Suprapubic skin (tissue), 4 donors: ENCODE measurements at regions not wholly inside any gene's neighbourhood (a gene's known extent, or its start where the extent isn't known, plus 50 kb on each side); places are given as distances from the start of the nearest gene placed in this dataset.
A peak's percentile ranks its signal among the peaks of the same experiment; 100 is the strongest.

Experiments
- DNase-seq, 2 donors: peaks; one replicate each; pipeline ENCODE4 v3.0.0-alpha.2; 2019; ENCODE audit warnings: low spot score in 2 of 2
- H3K27ac ChIP-seq: fragments of 200-600 bp; sonication (generic); one replicate; pipeline ENCODE4 v1.5.1; 2019
- H3K27me3 ChIP-seq: fragments of 200-600 bp; sonication (generic); one replicate; pipeline ENCODE4 v1.5.1; 2019
- H3K36me3 ChIP-seq: fragments of 200-600 bp; sonication (generic); one replicate; pipeline ENCODE4 v1.5.1; 2019
- H3K4me1 ChIP-seq: fragments of 200-600 bp; sonication (generic); one replicate; pipeline ENCODE4 v1.5.1; 2019
- H3K4me3 ChIP-seq: fragments of 200-600 bp; sonication (generic); one replicate; pipeline ENCODE4 v1.5.1; 2019; ENCODE audit warnings: mild to moderate bottlenecking
- H3K9me3 ChIP-seq: fragments of 200-600 bp; sonication (generic); one replicate; pipeline ENCODE4 v1.5.1; 2019
- CTCF ChIP-seq, 2 donors: fragments of 200-600 bp in 1 of 2; fragments of 450-650 bp in 1 of 2; sonication (generic) in 1 of 2; IDR thresholded peaks; one replicate each; pipeline ENCODE4 v1.5.1; 2016 to 2019; ENCODE audit warnings: antibody characterized with exemption in 2 of 2, mild to moderate bottlenecking in 1 of 2, moderate library complexity in 1 of 2
- EP300 ChIP-seq: sonication (generic); formaldehyde crosslinking; IDR thresholded peaks from one replicate; pipeline ENCODE4 v1.6.1; 2017; ENCODE audit warnings: antibody characterized with exemption
- POLR2A ChIP-seq, 2 donors: fragments of 450-650 bp; IDR thresholded peaks; one replicate each; pipeline ENCODE4 v1.6.1; 2017; ENCODE audit warnings: antibody characterized with exemption in 2 of 2, mild to moderate bottlenecking in 2 of 2, moderate library complexity in 2 of 2
- POLR2AphosphoS5 ChIP-seq, 3 donors: sonication (generic); formaldehyde crosslinking; IDR thresholded peaks; one replicate each; pipeline ENCODE4 v1.6.1; 2017; ENCODE audit warnings: antibody characterized with exemption in 3 of 3
- whole genome bisulfite sequencing: methylation state at CpG from one replicate; pipeline ENCODE4 v1.1.5; 2018; 5-methylcytosine and 5-hydroxymethylcytosine counted together

DNA sequence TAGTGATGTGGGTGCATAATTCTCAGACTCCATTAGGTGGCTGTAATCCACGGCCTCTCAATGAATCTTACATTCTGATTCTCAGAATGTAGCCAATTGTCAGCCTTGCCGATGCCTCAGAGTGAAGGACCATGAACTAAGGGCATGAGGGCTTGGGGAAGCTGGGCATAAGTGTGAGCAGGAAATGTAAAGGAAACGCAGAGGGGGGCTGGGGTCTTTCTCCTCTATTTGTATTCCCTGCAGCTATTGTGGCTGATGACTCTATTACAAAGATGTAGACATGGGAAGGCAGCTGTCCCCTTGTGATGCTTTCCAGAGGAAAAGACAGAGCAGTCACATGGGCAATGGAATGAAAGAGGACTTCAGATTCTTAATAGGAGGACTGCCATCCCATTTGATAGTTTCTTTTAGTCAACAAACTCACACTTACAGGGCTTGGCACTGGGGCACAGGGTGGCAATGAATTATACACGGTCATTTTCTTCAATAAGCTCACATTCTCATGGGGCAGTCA is 353.2 kb upstream of the PKDCC start:
- Histone ChIP-seq H3K4me1 (peaks cover 9% of the 10 kb centered on the region), H3K4me3 (no peak overlapping the region), H3K36me3 (no peaks in the 10 kb centered on the region), H3K27me3 (peaks cover 2% of the 10 kb centered on the region), H3K9me3 (no peaks in the 10 kb centered on the region), H3K27ac (no peak overlapping the region)
- 69% methylated on average over 4 of the region's 4 CpGs for WGBS
- no peak for DNase-seq
- no peak for TF ChIP-seq POLR2AphosphoS5 (IDR thresholded peaks at IDR 0.05)
- no peak for TF ChIP-seq EP300
- no peak for TF ChIP-seq POLR2A (IDR thresholded peaks at IDR 0.05)
- TF ChIP-seq CTCF (IDR thresholded peaks at IDR 0.05), result no peak

DNA sequence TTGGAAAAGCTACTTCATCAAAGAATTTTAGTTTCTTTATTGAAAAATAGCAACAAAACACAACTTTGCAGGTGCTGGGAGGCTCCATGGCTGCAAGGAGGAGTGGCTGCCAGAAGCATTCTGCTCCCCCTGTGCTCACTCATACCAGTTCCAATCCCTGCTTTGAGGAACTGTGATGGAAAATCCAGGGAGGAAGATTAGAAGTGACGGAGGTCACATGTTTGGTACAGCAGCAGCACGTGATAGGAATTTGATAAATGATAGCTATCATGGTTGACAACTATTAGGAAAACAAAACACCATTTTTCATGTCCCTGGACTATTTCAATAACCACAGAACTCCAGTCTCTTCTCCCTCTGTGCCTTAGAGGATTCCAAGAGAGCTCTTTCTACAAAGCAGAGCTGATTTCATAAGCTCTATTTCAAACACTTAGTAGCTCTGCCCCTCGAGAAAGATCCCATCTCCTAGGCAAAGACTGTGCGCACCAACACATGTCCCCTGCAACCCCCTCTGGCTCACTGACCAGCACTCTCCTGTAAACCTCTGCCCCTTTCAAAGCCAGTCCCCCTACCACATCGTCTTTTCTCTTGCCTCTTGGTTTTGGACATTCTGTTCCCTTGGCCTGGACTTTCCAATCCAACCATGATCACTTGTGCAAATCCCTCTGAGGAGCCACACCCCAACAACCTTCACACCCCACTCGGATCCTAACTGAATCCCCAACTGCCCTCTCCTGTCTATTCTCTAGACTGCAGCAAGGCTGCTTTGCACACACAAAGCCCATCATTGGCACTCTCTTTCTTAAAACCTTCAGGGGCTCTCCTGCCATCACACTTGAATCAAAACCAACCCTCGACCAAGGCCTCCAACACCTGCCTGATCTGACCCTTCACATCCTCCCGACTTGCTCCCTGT is 352.4 kb upstream of the PKDCC start:
- no peaks in the 10 kb centered on the region for H3K36me3 ChIP-seq
- H3K27ac ChIP-seq, result no peak overlapping the region
- no peak overlapping the region for H3K4me3 ChIP-seq
- no peak for DNase-seq
- no peaks in the 10 kb centered on the region for H3K9me3 ChIP-seq
- peaks cover 9% of the 10 kb centered on the region for H3K4me1 ChIP-seq
- whole genome bisulfite sequencing, result 72% methylated on average over 8 of the region's 8 CpGs
- TF ChIP-seq POLR2A (IDR thresholded peaks at IDR 0.05) (no peak), POLR2AphosphoS5 (IDR thresholded peaks at IDR 0.05) (no peak), CTCF (IDR thresholded peaks at IDR 0.05) (no peak), EP300 (no peak)
- peaks cover 2% of the 10 kb centered on the region for H3K27me3 ChIP-seq

GRCh38 chr2:41697389-41697788 is 350.4 kb upstream of the PKDCC start:
- no peak overlapping the region for H3K4me3 ChIP-seq
- H3K27me3 ChIP-seq, result peaks cover 2% of the 10 kb centered on the region
- 96% methylated on average over 23 of the region's 36 CpGs for WGBS

DNA sequence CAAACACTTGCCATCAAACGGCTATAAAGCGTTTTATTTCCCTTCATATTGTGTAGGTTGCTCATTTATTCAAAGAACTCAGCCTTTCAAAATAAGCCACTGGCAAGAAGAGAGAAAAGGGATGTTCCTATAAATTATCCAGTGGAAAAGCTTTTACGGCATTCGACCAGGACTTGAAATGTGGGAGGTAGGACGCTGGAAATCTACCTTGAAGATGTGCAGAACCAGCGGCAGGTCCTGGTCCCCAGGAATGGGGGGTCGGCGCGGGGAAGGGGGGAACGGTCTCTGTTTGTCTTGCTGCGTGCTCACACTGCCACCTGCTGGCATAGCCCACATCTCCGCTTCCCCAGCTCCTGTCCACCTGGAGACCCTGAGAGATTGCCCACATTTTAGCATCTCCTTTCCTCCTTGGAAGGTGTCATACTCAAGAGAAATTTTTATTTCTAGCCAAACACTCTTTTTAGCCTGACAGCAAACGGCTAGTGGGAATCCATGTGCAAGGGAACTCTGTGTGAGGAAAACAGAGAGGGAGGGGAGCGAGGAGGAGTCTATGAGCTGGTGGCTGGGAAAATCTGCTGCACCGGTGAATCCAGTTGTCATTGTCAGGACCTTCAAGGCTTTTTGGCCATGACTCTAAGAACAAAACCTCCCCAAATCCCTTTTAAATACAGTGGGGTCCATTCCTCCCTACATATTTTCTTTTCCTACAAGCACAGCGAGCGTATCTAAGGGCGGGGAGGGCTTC is 349.0 kb upstream of the PKDCC start:
- no peak overlapping the region for H3K27ac ChIP-seq
- peaks cover 9% of the 10 kb centered on the region for H3K4me1 ChIP-seq
- DNase-seq, result no peak
- no peaks in the 10 kb centered on the region for H3K9me3 ChIP-seq
- TF ChIP-seq EP300 (no peak), CTCF (IDR thresholded peaks at IDR 0.05) (peak in 1 of 2 donors; percentile 59)
- H3K27me3 ChIP-seq, result peaks cover 2% of the 10 kb centered on the region
- 26% methylated on average over 18 of the region's 18 CpGs for WGBS
- no peaks in the 10 kb centered on the region for H3K36me3 ChIP-seq
- H3K4me3 ChIP-seq, result no peak overlapping the region

More at GRCh38 chr2:41697389-41697788, 350.4 kb upstream of the PKDCC start:
- Histone ChIP-seq H3K9me3 (no peaks in the 10 kb centered on the region), H3K4me1 (peaks cover 9% of the 10 kb centered on the region), H3K27ac (no peak overlapping the region), H3K36me3 (no peaks in the 10 kb centered on the region)
- TF ChIP-seq POLR2AphosphoS5 (IDR thresholded peaks at IDR 0.05) (no peak), EP300 (no peak), CTCF (IDR thresholded peaks at IDR 0.05) (no peak), POLR2A (IDR thresholded peaks at IDR 0.05) (no peak)
- no peak for DNase-seq

GRCh38 chr2:41701231-41701630 is 346.6 kb upstream of the PKDCC start:
- no peak for DNase-seq
- Histone ChIP-seq H3K4me1 (peaks cover 9% of the 10 kb centered on the region), H3K27me3 (peaks cover 2% of the 10 kb centered on the region), H3K36me3 (no peaks in the 10 kb centered on the region), H3K9me3 (no peaks in the 10 kb centered on the region), H3K4me3 (no peak overlapping the region), H3K27ac (no peak overlapping the region)
- TF ChIP-seq EP300 (no peak), POLR2AphosphoS5 (IDR thresholded peaks at IDR 0.05) (no peak), POLR2A (IDR thresholded peaks at IDR 0.05) (no peak), CTCF (IDR thresholded peaks at IDR 0.05) (no peak)
- WGBS, result 69% methylated on average over 3 of the region's 3 CpGs
